ENCODE measurements at regions not wholly inside any gene's neighbourhood (a gene's known extent, or its start where the extent isn't known, plus 50 kb on each side); places are given as distances from the start of the nearest gene placed in this dataset.

GRCh38 chr2:8088810-8089209, 593.0 kb upstream of the ID2 start:
- in situ Hi-C loops (cut with MboI; ENCODE audit: low sequenced_read_pairs), result no loop called here

- in situ Hi-C loops (cut with MboI; ENCODE audit: low sequenced_read_pairs), result no loop called here
Observed at GRCh38 chr2:8089596-8089995, 592.3 kb upstream of the ID2 start.

GRCh38 chr2:8090748-8091700, 590.8 kb upstream of the ID2 start:
- in situ Hi-C loops (cut with MboI; ENCODE audit: low sequenced_read_pairs), result no loop called here

GRCh38 chr2:8094526-8094925, 587.3 kb upstream of the ID2 start:
- in situ Hi-C loops (cut with MboI; ENCODE audit: low sequenced_read_pairs), result no loop called here

GRCh38 chr2:8095978-8096377, 585.9 kb upstream of the ID2 start:
- in situ Hi-C loops (cut with MboI; ENCODE audit: low sequenced_read_pairs), result no loop called here

GRCh38 chr2:8096484-8096883, 585.4 kb upstream of the ID2 start:
- in situ Hi-C loops (cut with MboI; ENCODE audit: low sequenced_read_pairs), result no loop called here

GRCh38 chr2:8098476-8099266, 583.2 kb upstream of the ID2 start:
- in situ Hi-C loops (cut with MboI; ENCODE audit: low sequenced_read_pairs), result no loop called here

- in situ Hi-C loops (cut with MboI; ENCODE audit: low sequenced_read_pairs), result no loop called here
Observed at GRCh38 chr2:8099267-8099582, 582.6 kb upstream of the ID2 start.

- in situ Hi-C loops (cut with MboI; ENCODE audit: low sequenced_read_pairs), result no loop called here
Observed at GRCh38 chr2:8101614-8102277, 580.1 kb upstream of the ID2 start.

GRCh38 chr2:8102470-8102869, 579.4 kb upstream of the ID2 start:
- in situ Hi-C loops (cut with MboI; ENCODE audit: low sequenced_read_pairs), result no loop called here

- in situ Hi-C loops (cut with MboI; ENCODE audit: low sequenced_read_pairs), result no loop called here
Observed at GRCh38 chr2:8103085-8103708, 578.7 kb upstream of the ID2 start.

- in situ Hi-C loops (cut with MboI; ENCODE audit: low sequenced_read_pairs), result no loop called here
Observed at GRCh38 chr2:8107150-8107549, 574.7 kb upstream of the ID2 start.

GRCh38 chr2:8107621-8108378, 574.1 kb upstream of the ID2 start:
- in situ Hi-C loops (cut with MboI; ENCODE audit: low sequenced_read_pairs), result no loop called here

- in situ Hi-C loops (cut with MboI; ENCODE audit: low sequenced_read_pairs), result no loop called here
Observed at GRCh38 chr2:8110716-8111115, 571.1 kb upstream of the ID2 start.

- in situ Hi-C loops (cut with MboI; ENCODE audit: low sequenced_read_pairs), result no loop called here
Observed at GRCh38 chr2:8111193-8111592, 570.7 kb upstream of the ID2 start.

GRCh38 chr2:8115456-8115855, 566.4 kb upstream of the ID2 start:
- in situ Hi-C loops (cut with MboI; ENCODE audit: low sequenced_read_pairs), result no loop called here

GRCh38 chr2:8115966-8116365, 565.9 kb upstream of the ID2 start:
- in situ Hi-C loops (cut with MboI; ENCODE audit: low sequenced_read_pairs), result no loop called here

GRCh38 chr2:8116661-8117060, 565.2 kb upstream of the ID2 start:
- in situ Hi-C loops (cut with MboI; ENCODE audit: low sequenced_read_pairs), result no loop called here

GRCh38 chr2:8118940-8119781, 562.7 kb upstream of the ID2 start:
- in situ Hi-C loops (cut with MboI; ENCODE audit: low sequenced_read_pairs), result no loop called here
